ENCODE measurements at regions not wholly inside any gene's neighbourhood (a gene's known extent, or its start where the extent isn't known, plus 50 kb on each side); places are given as distances from the start of the nearest gene placed in this dataset.

DNA sequence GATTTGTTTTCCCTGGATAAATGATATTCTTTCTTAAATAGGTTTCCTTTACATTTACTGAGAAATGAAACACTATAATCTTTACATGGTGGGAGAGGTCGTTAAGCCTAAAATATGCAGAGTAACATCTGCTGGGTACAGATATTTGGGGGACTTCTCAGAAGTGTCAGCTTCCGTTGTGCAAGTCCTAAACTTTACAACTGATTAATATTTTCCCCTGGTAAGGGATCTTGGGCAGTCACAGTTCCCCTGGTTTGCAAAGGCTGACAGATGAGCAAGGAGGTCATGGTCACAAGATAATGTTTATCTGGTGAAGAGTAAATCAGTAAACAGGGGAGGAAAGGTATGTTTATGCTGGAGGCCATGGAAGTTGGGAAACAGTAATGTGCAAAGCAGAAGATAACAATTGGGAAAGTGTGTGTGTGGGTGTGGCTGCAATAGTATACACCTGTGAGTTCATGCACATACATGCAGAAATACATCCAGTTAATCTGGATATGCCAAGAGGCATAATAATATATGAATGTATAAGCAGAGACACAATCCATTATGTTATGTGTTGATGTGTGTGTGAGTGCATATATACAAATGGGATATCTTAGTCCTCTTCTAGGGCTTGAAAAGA, 508.2 kb upstream of the FAM241A start:
- 0% methylated on average over 2 of the region's 2 CpGs for WGBS (ENCODE audit: insufficient coverage, low coverage, missing lambda C conversion rate)
- intact Hi-C loops (cut with micrococcal nuclease) = loop anchor here (10.0 kb wide), 1 partner anchor 1642 kb away; no protein-coding TSS in a partner anchor
- H3K4me3 ChIP-seq = no peak overlapping the region
- H3K9ac ChIP-seq (ENCODE audit: insufficient read depth in 1 of 2, low read depth in 2 of 2, low read length in 2 of 2) = no peak overlapping the region
- CTCF ChIA-PET (ENCODE audit: low intra/inter-chr PET ratio) = no interaction called here
- no peak for TF ChIP-seq NCOA1 (IDR thresholded peaks at IDR 0.05; ENCODE audit: low read depth)
- no peak for TF ChIP-seq PHTF2 (CRISPR knock-in tag; IDR thresholded peaks at IDR 0.05)
- TF ChIP-seq FIP1L1 (IDR thresholded peaks at IDR 0.05; ENCODE audit: low read depth, low read length, poor library complexity, severe bottlenecking) = no peak
- TF ChIP-seq ZNF586 (CRISPR knock-in tag; conservative IDR thresholded peaks at IDR 0.05) = no peak
- no peak for TF ChIP-seq ZNF764 (CRISPR knock-in tag; IDR thresholded peaks at IDR 0.05; ENCODE audit: low read depth)
- no peak for TF ChIP-seq NFRKB (IDR thresholded peaks at IDR 0.05; ENCODE audit: low read depth)
- no peak for TF ChIP-seq ZNF589 (CRISPR knock-in tag; IDR thresholded peaks at IDR 0.05; ENCODE audit: low read depth)
- no peak for TF ChIP-seq ETV1 (tag; conservative IDR thresholded peaks at IDR 0.05; ENCODE audit: low read depth)
- no peak for TF ChIP-seq CBFA2T2 (conservative IDR thresholded peaks at IDR 0.05)
- TF ChIP-seq E2F3 (CRISPR knock-in tag; IDR thresholded peaks at IDR 0.05) = no peak
- TF ChIP-seq, protein P1, sequence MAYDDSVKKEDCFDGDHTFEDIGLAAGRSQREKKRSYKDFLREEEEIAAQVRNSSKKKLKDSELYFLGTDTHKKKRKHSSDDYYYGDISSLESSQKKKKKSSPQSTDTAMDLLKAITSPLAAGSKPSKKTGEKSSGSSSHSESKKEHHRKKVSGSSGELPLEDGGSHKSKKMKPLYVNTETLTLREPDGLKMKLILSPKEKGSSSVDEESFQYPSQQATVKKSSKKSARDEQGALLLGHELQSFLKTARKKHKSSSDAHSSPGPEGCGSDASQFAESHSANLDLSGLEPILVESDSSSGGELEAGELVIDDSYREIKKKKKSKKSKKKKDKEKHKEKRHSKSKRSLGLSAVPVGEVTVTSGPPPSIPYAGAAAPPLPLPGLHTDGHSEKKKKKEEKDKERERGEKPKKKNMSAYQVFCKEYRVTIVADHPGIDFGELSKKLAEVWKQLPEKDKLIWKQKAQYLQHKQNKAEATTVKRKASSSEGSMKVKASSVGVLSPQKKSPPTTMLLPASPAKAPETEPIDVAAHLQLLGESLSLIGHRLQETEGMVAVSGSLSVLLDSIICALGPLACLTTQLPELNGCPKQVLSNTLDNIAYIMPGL (CRISPR knock-in tag; IDR thresholded peaks at IDR 0.05) = no peak
- no peaks in the 10 kb centered on the region for H3K27me3 ChIP-seq (ENCODE audit: control insufficient read depth in 2 of 2, insufficient read depth in 2 of 2, low read length in 2 of 2)
- H3K9me1 ChIP-seq (ENCODE audit: control insufficient read depth, insufficient read depth, low read length) = no peaks in the 10 kb centered on the region
- no peaks in the 10 kb centered on the region for H3K79me2 ChIP-seq (ENCODE audit: control insufficient read depth, insufficient read depth, low read length)
- no peak for ATAC-seq
- no peak for DNase-seq (ENCODE audit: extremely low read depth in 1 of 4, low spot score in 3 of 4)
- POLR2A ChIA-PET = no interaction called here
- no peak overlapping the region for H2AFZ ChIP-seq (ENCODE audit: low read depth, low read length)
- H3K36me3 ChIP-seq (ENCODE audit: control insufficient read depth, insufficient read depth, low read length) = no peaks in the 10 kb centered on the region
- no peaks in the 10 kb centered on the region for H3K4me1 ChIP-seq (replicated peaks in 1 of 2; ENCODE audit: control insufficient read depth in 2 of 2, insufficient read depth in 2 of 2, low read length in 2 of 2)
- in situ Hi-C loops (cut with MboI) = no loop called here
- no peak overlapping the region for H3K4me2 ChIP-seq (ENCODE audit: insufficient read depth, low read length)
- H3K9me3 ChIP-seq (replicated peaks; ENCODE audit: control insufficient read depth, insufficient read depth, low read depth, low read length) = no peaks in the 10 kb centered on the region
- H3K27ac ChIP-seq (ENCODE audit: extremely low read depth, low read depth, low read length) = no peak overlapping the region
- FAIRE-seq = no peak
- no peaks in the 10 kb centered on the region for H4K20me1 ChIP-seq (replicated peaks; ENCODE audit: control insufficient read depth, insufficient read depth, low read length)
- BruUV-seq (replicated peaks) = no TSS peak
